Activated CD4-positive, alpha-beta memory T cell treated with anti-CD3 and anti-CD28 coated beads for 36 hours (primary cell): ENCODE measurements at regions not wholly inside any gene's neighbourhood (a gene's known extent, or its start where the extent isn't known, plus 50 kb on each side); places are given as distances from the start of the nearest gene placed in this dataset.

ENCODE experiments used
- CTCF ChIA-PET: fragments of 350-600 bp; sonication (Branson Sonifier 250); formaldehyde crosslinking; loops from one replicate; lab custom pipeline; 2021; ENCODE audit warnings: antibody characterized with exemption, inconsistent platforms; lab: Charles Lee
- POLR2A ChIA-PET: fragments of 350-600 bp; sonication (Branson Sonifier 250); formaldehyde crosslinking; loops from one replicate; lab custom pipeline; 2021; ENCODE audit warnings: antibody characterized with exemption; lab: Charles Lee
- DNase-seq: peaks from one replicate; pipeline ENCODE4 v3.0.0-alpha.2; 2020
- H3K27ac Mint-ChIP-seq: one replicate; pipeline ENCODE4 v1.8.0; 2021; ENCODE audit warnings: mixed read lengths
- H3K27me3 Mint-ChIP-seq: one replicate; pipeline ENCODE4 v1.8.0; 2021; ENCODE audit warnings: mixed read lengths
- H3K36me3 Mint-ChIP-seq: one replicate; pipeline ENCODE4 v1.8.0; 2021; ENCODE audit warnings: mixed read lengths
- H3K4me1 Mint-ChIP-seq: one replicate; pipeline ENCODE4 v1.8.0; 2021; ENCODE audit warnings: low read depth, mixed read lengths
- H3K4me3 Mint-ChIP-seq: one replicate; pipeline ENCODE4 v1.8.0; 2021; ENCODE audit warnings: mild to moderate bottlenecking, mixed read lengths
- H3K9me3 Mint-ChIP-seq: one replicate; pipeline ENCODE4 v1.8.0; 2021; ENCODE audit warnings: mixed read lengths
- intact Hi-C: fragments of 100-400 bp; cut with micrococcal nuclease; formaldehyde crosslinking; loops from one replicate; pipeline ENCODE4 v1.15.1; 2023

DNA sequence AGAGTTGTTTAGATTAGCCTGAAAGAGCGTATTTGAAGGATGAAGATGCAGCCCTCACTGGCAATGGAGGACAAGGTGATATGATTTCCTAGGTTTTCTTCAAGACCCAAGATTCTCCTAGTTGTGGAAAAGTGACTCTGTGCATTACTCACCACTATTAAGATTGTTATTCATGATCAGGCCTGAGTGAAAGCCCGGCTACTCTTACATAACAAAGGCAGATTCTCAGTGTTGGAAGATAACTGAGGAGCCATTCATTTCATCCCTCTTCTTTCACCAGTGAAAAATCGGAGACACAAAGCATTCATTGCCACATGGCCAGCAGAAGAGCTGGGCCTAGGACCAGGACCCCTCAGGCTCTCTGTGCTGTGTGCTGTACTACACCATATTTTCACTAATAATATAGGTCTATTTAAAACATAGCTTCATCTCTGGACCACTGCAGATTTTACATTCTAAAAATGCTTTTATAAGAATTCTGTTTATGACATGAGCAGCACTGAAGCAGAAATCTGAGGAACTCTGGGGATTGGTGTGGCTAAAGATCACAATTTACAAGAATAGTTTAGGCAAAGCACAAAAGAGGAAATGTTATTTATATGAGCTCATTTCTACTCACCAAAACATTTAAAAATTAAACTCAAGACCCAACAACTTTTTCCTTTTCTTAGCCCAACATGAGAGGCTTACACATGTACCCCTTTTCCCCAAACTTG, 181.9 kb upstream of the CCN2 start:
- H3K27me3 Mint-ChIP-seq, result peaks cover 8% of the 10 kb centered on the region
- DNase-seq, result no peak
- H3K36me3 Mint-ChIP-seq, result no peaks in the 10 kb centered on the region
- H3K4me1 Mint-ChIP-seq, result no peaks in the 10 kb centered on the region
- intact Hi-C loops, result no loop called here
- H3K27ac Mint-ChIP-seq, result no peak overlapping the region
- H3K4me3 Mint-ChIP-seq, result no peak overlapping the region
- ChIA-PET CTCF (no interaction called here), POLR2A (no interaction called here)
- no peaks in the 10 kb centered on the region for H3K9me3 Mint-ChIP-seq

DNA sequence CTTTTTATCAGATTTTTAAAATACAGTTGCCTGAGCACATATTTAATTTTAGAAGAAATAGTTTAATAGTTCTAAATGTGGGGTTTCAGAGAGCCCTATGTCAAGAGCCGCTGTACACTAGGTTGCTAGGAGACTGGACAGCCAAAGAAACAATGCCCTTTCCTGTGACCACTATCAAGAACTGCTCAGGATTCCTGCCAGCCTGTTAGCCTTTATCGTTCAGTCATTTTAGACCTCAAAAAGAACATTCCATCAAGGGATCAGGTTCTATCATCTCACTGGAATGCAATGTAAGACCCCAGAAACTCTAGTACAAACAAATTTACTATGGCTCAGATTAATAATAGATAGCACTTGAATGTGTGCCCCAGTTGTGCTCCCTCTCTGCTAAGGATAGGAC, 181.2 kb upstream of the CCN2 start:
- no peak for DNase-seq
- ChIA-PET CTCF (no interaction called here), POLR2A (no interaction called here)
- Mint-ChIP-seq H3K4me1 (no peaks in the 10 kb centered on the region), H3K4me3 (no peak overlapping the region), H3K27ac (no peak overlapping the region), H3K9me3 (no peaks in the 10 kb centered on the region), H3K27me3 (peaks cover 8% of the 10 kb centered on the region), H3K36me3 (no peaks in the 10 kb centered on the region)
- intact Hi-C loops, result no loop called here

DNA sequence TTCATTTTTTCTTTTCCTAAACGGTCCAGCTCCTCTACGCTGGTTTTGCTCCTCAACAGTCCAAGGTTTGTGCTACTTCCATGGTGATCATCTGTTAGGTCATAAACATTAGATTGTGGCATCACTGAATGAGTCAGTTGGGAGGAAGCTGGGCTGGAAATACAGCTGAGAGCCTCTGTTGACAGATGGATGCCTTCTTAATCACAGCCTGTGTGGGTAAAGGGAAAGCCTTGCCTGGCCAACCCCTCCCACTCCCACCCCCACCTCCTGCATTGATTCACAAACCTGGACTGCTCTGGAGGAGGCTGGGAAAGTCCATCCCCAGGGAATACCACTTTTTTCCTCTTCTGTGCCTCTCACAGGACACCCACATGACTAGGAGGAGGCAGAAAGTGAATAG, 180.6 kb upstream of the CCN2 start:
- Mint-ChIP-seq H3K4me1 (no peaks in the 10 kb centered on the region), H3K27ac (no peak overlapping the region), H3K4me3 (no peak overlapping the region), H3K9me3 (no peaks in the 10 kb centered on the region), H3K36me3 (no peaks in the 10 kb centered on the region), H3K27me3 (peaks cover 8% of the 10 kb centered on the region)
- ChIA-PET CTCF (no interaction called here), POLR2A (no interaction called here)
- intact Hi-C loops, result no loop called here
- DNase-seq, result no peak

DNA sequence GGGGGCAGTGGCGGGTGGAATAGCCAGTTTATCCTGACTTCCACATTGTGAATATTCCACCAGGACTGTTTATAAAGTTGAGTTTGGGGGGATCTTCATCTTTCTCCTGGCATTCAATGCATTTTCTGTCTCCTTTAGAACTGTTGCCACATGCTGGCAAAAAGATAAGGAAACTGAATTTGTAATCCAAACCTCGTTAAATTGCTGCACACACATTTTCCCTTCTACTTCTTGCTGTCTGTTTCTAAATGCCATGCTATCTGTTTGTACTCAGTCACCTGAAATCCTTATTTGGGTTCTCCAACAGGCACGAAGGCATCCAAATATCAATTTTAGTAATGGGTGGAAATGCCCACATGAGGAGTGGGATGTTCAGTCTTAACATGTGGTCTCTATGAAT, 180.2 kb upstream of the CCN2 start:
- CTCF ChIA-PET, result no interaction called here
- intact Hi-C loops, result no loop called here
- Mint-ChIP-seq H3K27ac (no peak overlapping the region), H3K27me3 (peaks cover 8% of the 10 kb centered on the region), H3K4me1 (no peaks in the 10 kb centered on the region), H3K9me3 (no peaks in the 10 kb centered on the region), H3K36me3 (no peaks in the 10 kb centered on the region), H3K4me3 (no peak overlapping the region)
- DNase-seq, result no peak
- POLR2A ChIA-PET, result no interaction called here

- POLR2A ChIA-PET, result no interaction called here
- Mint-ChIP-seq H3K27me3 (peaks cover 8% of the 10 kb centered on the region), H3K27ac (no peak overlapping the region), H3K4me3 (no peak overlapping the region), H3K4me1 (no peaks in the 10 kb centered on the region), H3K9me3 (no peaks in the 10 kb centered on the region), H3K36me3 (no peaks in the 10 kb centered on the region)
- CTCF ChIA-PET, result interaction anchor here (0.8 kb wide), 1 partner anchor 149 kb away, joined by 3 read pairs; no protein-coding TSS in a partner anchor
- DNase-seq, result no peak
- intact Hi-C loops, result no loop called here
Observed at GRCh38 chr6:132130626-132131298, 179.6 kb upstream of the CCN2 start.

DNA sequence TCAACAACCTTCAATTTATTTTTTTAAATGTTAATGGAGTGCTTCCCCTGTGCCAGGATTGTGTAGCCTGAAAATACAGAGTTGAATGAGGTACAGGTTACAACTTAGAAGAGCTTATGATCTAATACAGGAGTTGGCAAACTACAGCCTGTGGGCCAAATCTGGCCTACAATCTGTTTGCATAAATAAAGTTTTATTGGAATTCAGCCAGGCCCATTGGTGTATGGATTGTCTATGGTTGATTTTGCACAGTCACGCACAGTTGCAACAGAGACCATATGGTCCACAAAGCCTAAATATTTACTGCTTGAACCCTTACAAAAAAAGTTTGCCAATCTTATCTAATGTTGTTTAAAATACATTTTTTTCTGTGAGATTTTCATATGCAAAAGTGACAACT, 177.3 kb upstream of the CCN2 start:
- H3K9me3 Mint-ChIP-seq, result no peaks in the 10 kb centered on the region
- H3K27me3 Mint-ChIP-seq, result peaks cover 8% of the 10 kb centered on the region
- no peaks in the 10 kb centered on the region for H3K36me3 Mint-ChIP-seq
- H3K4me1 Mint-ChIP-seq, result no peaks in the 10 kb centered on the region
- no peak overlapping the region for H3K4me3 Mint-ChIP-seq
- no peak for DNase-seq
- H3K27ac Mint-ChIP-seq, result no peak overlapping the region
- intact Hi-C loops, result no loop called here
- ChIA-PET CTCF (no interaction called here), POLR2A (no interaction called here)

DNA sequence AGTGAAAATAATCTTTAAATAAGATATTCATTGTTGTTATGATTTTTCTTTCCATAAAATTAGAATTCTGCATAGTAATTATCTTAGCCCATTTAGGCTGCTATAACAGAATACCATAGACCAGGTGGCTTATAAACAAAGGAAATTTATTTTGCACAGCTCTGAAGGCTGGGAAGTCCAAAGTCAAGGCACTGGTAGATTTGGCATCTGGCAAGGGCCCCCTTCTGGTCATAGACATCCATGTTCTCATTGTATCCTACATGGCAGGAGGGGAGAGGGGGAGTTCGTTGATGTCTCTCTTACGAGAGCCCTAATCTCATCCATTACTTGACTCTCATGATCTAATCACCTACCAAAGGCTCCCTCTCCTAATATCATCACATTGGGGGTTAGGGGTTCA, 175.0 kb upstream of the CCN2 start:
- ChIA-PET POLR2A (no interaction called here), CTCF (no interaction called here)
- no peak for DNase-seq
- Mint-ChIP-seq H3K27ac (no peak overlapping the region), H3K36me3 (no peaks in the 10 kb centered on the region), H3K4me1 (no peaks in the 10 kb centered on the region), H3K4me3 (no peak overlapping the region), H3K27me3 (peaks cover 4% of the 10 kb centered on the region), H3K9me3 (no peaks in the 10 kb centered on the region)
- intact Hi-C loops, result no loop called here

DNA sequence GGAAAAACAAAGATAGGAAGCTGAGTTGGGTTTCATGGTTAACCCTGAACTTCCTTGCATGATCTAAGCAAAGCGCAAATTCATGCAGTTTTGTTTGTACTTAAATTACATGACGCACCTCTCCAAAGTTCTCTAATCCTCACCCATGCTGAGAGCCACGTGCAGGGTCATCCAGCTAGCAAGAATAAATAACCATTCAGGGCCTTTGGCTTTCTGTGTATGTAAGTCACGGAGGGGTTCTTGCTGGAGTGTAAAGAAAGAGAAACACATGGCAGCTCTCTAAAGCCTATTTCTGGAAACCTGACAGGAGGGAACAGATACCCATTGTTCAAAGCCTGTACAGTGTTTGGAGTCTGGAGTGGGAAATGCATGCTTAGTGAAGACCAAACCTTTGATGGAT, 171.7 kb upstream of the CCN2 start:
- no peak overlapping the region for H3K27ac Mint-ChIP-seq
- no peaks in the 10 kb centered on the region for H3K9me3 Mint-ChIP-seq
- no peaks in the 10 kb centered on the region for H3K27me3 Mint-ChIP-seq
- intact Hi-C loops, result no loop called here
- no peaks in the 10 kb centered on the region for H3K4me1 Mint-ChIP-seq
- no peak overlapping the region for H3K4me3 Mint-ChIP-seq
- H3K36me3 Mint-ChIP-seq, result no peaks in the 10 kb centered on the region
- ChIA-PET POLR2A (no interaction called here), CTCF (no interaction called here)
- no peak for DNase-seq

DNA sequence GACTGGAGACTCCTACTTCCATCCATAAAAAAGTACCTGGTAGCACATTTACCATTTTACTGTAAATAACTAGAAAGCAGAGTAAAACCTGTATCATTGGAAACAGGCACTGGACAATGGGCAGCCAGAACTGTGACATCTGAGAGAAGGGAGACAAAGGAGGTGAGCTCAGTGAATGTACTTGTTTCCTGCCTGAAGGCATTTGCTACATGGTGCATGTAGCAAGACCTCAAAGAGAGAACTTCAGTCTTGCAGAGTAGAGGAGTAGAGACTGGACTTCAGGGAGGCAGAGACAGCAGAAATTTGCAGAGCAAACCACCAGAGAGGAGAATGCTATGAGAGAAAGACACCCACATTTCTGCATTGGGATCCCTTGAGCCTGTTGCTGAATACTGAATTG, 171.0 kb upstream of the CCN2 start:
- Mint-ChIP-seq H3K36me3 (no peaks in the 10 kb centered on the region), H3K27ac (no peak overlapping the region), H3K9me3 (no peaks in the 10 kb centered on the region), H3K27me3 (no peaks in the 10 kb centered on the region), H3K4me3 (no peak overlapping the region), H3K4me1 (no peaks in the 10 kb centered on the region)
- ChIA-PET POLR2A (no interaction called here), CTCF (no interaction called here)
- intact Hi-C loops, result no loop called here
- DNase-seq, result no peak

GRCh38 chr6:132118144-132118543, 167.0 kb upstream of the CCN2 start:
- Mint-ChIP-seq H3K4me1 (no peaks in the 10 kb centered on the region), H3K9me3 (no peaks in the 10 kb centered on the region), H3K4me3 (no peak overlapping the region), H3K27ac (no peak overlapping the region), H3K27me3 (no peaks in the 10 kb centered on the region), H3K36me3 (no peaks in the 10 kb centered on the region)
- ChIA-PET CTCF (no interaction called here), POLR2A (no interaction called here)
- intact Hi-C loops, result no loop called here
- no peak for DNase-seq

GRCh38 chr6:132115714-132116366, 164.7 kb upstream of the CCN2 start:
- Mint-ChIP-seq H3K9me3 (no peaks in the 10 kb centered on the region), H3K27me3 (no peaks in the 10 kb centered on the region), H3K27ac (no peak overlapping the region), H3K4me3 (no peak overlapping the region), H3K4me1 (no peaks in the 10 kb centered on the region), H3K36me3 (no peaks in the 10 kb centered on the region)
- CTCF ChIA-PET, result no interaction called here
- intact Hi-C loops, result no loop called here
- no peak for DNase-seq
- POLR2A ChIA-PET, result no interaction called here

GRCh38 chr6:132114201-132114825, 163.1 kb upstream of the CCN2 start:
- H3K9me3 Mint-ChIP-seq, result peaks cover 9% of the 10 kb centered on the region
- H3K27me3 Mint-ChIP-seq, result no peaks in the 10 kb centered on the region
- intact Hi-C loops, result no loop called here
- H3K4me3 Mint-ChIP-seq, result no peak overlapping the region
- DNase-seq, result no peak
- H3K36me3 Mint-ChIP-seq, result no peaks in the 10 kb centered on the region
- H3K4me1 Mint-ChIP-seq, result no peaks in the 10 kb centered on the region
- CTCF ChIA-PET, result no interaction called here
- POLR2A ChIA-PET, result no interaction called here
- H3K27ac Mint-ChIP-seq, result no peak overlapping the region
